NCI-H2227 treated with DMSO at 0.1 percent for 48 hours (cell line): ENCODE measurements at regions not wholly inside any gene's neighbourhood (a gene's known extent, or its start where the extent isn't known, plus 50 kb on each side); places are given as distances from the start of the nearest gene placed in this dataset.

Experiments
- DNase-seq: peaks from one replicate; lab custom pipeline; 2025; lab: John Stamatoyannopoulos, UW

- no peak for DNase-seq
Observed at GRCh38 chr13:97111756-97112155, 110.4 kb upstream of the MBNL2 start.

- DNase-seq = no peak
Observed at GRCh38 chr13:97112446-97113152, 109.5 kb upstream of the MBNL2 start.

GRCh38 chr13:97113231-97114001, 108.7 kb upstream of the MBNL2 start:
- DNase-seq = peak; percentile 62

- no peak for DNase-seq
Observed at GRCh38 chr13:97114651-97115050, 107.5 kb upstream of the MBNL2 start.

- DNase-seq = no peak
Observed at GRCh38 chr13:97116754-97117153, 105.4 kb upstream of the MBNL2 start.

GRCh38 chr13:97117388-97117910, 104.7 kb upstream of the MBNL2 start:
- no peak for DNase-seq

- DNase-seq = no peak
Observed at GRCh38 chr13:97119943-97120342, 102.2 kb upstream of the MBNL2 start.

- no peak for DNase-seq
Observed at GRCh38 chr13:97120346-97120745, 101.8 kb upstream of the MBNL2 start.

- DNase-seq = no peak
Observed at GRCh38 chr13:97120976-97121375, 101.2 kb upstream of the MBNL2 start.

GRCh38 chr13:97121894-97122293, 100.2 kb upstream of the MBNL2 start:
- no peak for DNase-seq

- no peak for DNase-seq
Observed at GRCh38 chr13:97122381-97122996, 99.6 kb upstream of the MBNL2 start.

- DNase-seq = no peak
Observed at GRCh38 chr13:97124206-97124605, 97.9 kb upstream of the MBNL2 start.

GRCh38 chr13:97124915-97125809, 97.0 kb upstream of the MBNL2 start:
- DNase-seq = peak; percentile 84

GRCh38 chr13:97125810-97126738, 96.1 kb upstream of the MBNL2 start:
- peak; percentile 49 for DNase-seq

- no peak for DNase-seq
Observed at GRCh38 chr13:97127842-97128241, 94.3 kb upstream of the MBNL2 start.

- no peak for DNase-seq
Observed at GRCh38 chr13:97130190-97130589, 91.9 kb upstream of the MBNL2 start.

- DNase-seq = no peak
Observed at GRCh38 chr13:97131447-97131846, 90.7 kb upstream of the MBNL2 start.

GRCh38 chr13:97133554-97133953, 88.6 kb upstream of the MBNL2 start:
- DNase-seq = no peak

GRCh38 chr13:97133955-97134354, 88.2 kb upstream of the MBNL2 start:
- DNase-seq = no peak

GRCh38 chr13:97134364-97135095, 87.6 kb upstream of the MBNL2 start:
- DNase-seq = no peak
